IMR-90 (cell line): ENCODE measurements at regions not wholly inside any gene's neighbourhood (a gene's known extent, or its start where the extent isn't known, plus 50 kb on each side); places are given as distances from the start of the nearest gene placed in this dataset.

Source experiments
- ATAC-seq: fragments of 200-7000 bp; cut with Tn5 transposase; 2 replicates; pipeline ENCODE4 v1.9.1; 2020; ENCODE audit warnings: low read depth, mild to moderate bottlenecking, moderate library complexity
- BruUV-seq: library from RNA; stranded (reverse); fragments of 400-500 nt; replicated peaks from 2 replicates; lab custom pipeline; 2021; lab: Mats Ljungman, UMichigan
- CTCF ChIA-PET: fragments of 300-600 bp; formaldehyde crosslinking; extraction: SDS; loops from one replicate; lab custom pipeline; 2021; ENCODE audit warnings: antibody characterized with exemption; lab: Yijun Ruan, JAX
- POLR2A ChIA-PET: fragments of 300-600 bp; sonication (Branson Sonifier 250); formaldehyde crosslinking; loops from one replicate; lab custom pipeline; 2022; ENCODE audit warnings: antibody characterized with exemption; ENCODE audit not compliant: unreplicated experiment; lab: Charles Lee
- DNase-seq: peaks from one replicate; pipeline ENCODE4 v3.0.0; 2013
- H2AFZ ChIP-seq: replicated peaks from 2 replicates; pipeline ENCODE3; 2013; ENCODE audit warnings: low read length, mild to moderate bottlenecking; ENCODE audit not compliant: poor library complexity
- H2AK5ac ChIP-seq: 2 replicates; pipeline ENCODE4 v1.6.1; 2013; ENCODE audit warnings: low read depth, low read length, inconsistent platforms
- H2AK9ac ChIP-seq: replicated peaks from 2 replicates; pipeline ENCODE3; 2013; ENCODE audit warnings: mild to moderate bottlenecking, low read depth, low read length, moderate library complexity; ENCODE audit not compliant: poor library complexity
- H2BK120ac ChIP-seq: 2 replicates; pipeline ENCODE4 v1.6.1; 2013; ENCODE audit warnings: low read depth, low read length, inconsistent platforms
- H2BK15ac ChIP-seq: 3 replicates; pipeline ENCODE4 v1.6.1; 2013; ENCODE audit warnings: low read depth, low read length, inconsistent platforms
- H2BK20ac ChIP-seq: 2 replicates; pipeline ENCODE4 v1.6.1; 2013; ENCODE audit warnings: low read depth, mild to moderate bottlenecking, inconsistent platforms, low read length, moderate library complexity
- H2BK5ac ChIP-seq: 2 replicates; pipeline ENCODE4 v1.6.1; 2013; ENCODE audit warnings: mild to moderate bottlenecking, low read depth, low read length, inconsistent platforms; ENCODE audit not compliant: poor library complexity, severe bottlenecking
- H3K14ac ChIP-seq: replicated peaks from 2 replicates; pipeline ENCODE4 v1.6.1; 2013; ENCODE audit warnings: low read depth, low read length, inconsistent platforms
- H3K18ac ChIP-seq: 2 replicates; pipeline ENCODE4 v1.6.1; 2013; ENCODE audit warnings: low read depth, low read length, control low read depth
- H3K23ac ChIP-seq: 2 replicates; pipeline ENCODE4 v1.6.1; 2013; ENCODE audit warnings: low read depth, low read length, inconsistent platforms
- H3K27ac ChIP-seq: 2 replicates; pipeline ENCODE4 v1.5.1; 2013; ENCODE audit warnings: mild to moderate bottlenecking, control low read depth, low read length; ENCODE audit not compliant: insufficient read depth
- H3K27me3 ChIP-seq: 2 replicates; pipeline ENCODE4 v1.6.1; 2013; ENCODE audit warnings: low read length; ENCODE audit not compliant: control insufficient read depth, insufficient read depth
- H3K36me3 ChIP-seq: 2 replicates; pipeline ENCODE4 v1.6.1; 2013; ENCODE audit warnings: low read length, mixed read lengths; ENCODE audit not compliant: control insufficient read depth, insufficient read depth
- H3K4ac ChIP-seq: 2 replicates; pipeline ENCODE4 v1.6.1; 2013; ENCODE audit warnings: low read depth, low read length, inconsistent platforms
- H3K4me1 ChIP-seq: 2 replicates; pipeline ENCODE4 v1.6.1; 2013; ENCODE audit warnings: low read length, mixed read lengths; ENCODE audit not compliant: control insufficient read depth, insufficient read depth
- H3K4me2 ChIP-seq: 2 replicates; pipeline ENCODE4 v1.6.1; 2013; ENCODE audit warnings: low read depth, mild to moderate bottlenecking, control low read depth, low read length, moderate library complexity
- H3K4me3 ChIP-seq: 2 replicates; pipeline ENCODE4 v1.5.1; 2013; ENCODE audit warnings: low read depth, mild to moderate bottlenecking, control low read depth, low read length, moderate library complexity; ENCODE audit not compliant: insufficient read depth
- H3K56ac ChIP-seq: 2 replicates; pipeline ENCODE4 v1.6.1; 2013; ENCODE audit warnings: low read length, inconsistent platforms; ENCODE audit not compliant: insufficient read depth; ENCODE audit errors: extremely low read depth
- H3K79me1 ChIP-seq, 2 experiments: 2 replicates each; pipeline ENCODE4 v1.6.1; 2013; ENCODE audit warnings: low read length in 2 of 2, inconsistent platforms in 1 of 2, low read depth in 1 of 2
- H3K9ac ChIP-seq: 2 replicates; pipeline ENCODE4 v1.6.1; 2013; ENCODE audit warnings: low read depth, low read length, control low read depth
- H3K9me1 ChIP-seq: 2 replicates; pipeline ENCODE4 v1.6.1; 2013; ENCODE audit warnings: low read length, inconsistent platforms; ENCODE audit not compliant: insufficient read depth
- H3K9me3 ChIP-seq: 2 replicates; pipeline ENCODE4 v1.6.1; 2013; ENCODE audit warnings: low read length; ENCODE audit not compliant: control insufficient read depth, insufficient read depth
- H4K20me1 ChIP-seq: 2 replicates; pipeline ENCODE4 v1.6.1; 2013; ENCODE audit warnings: low read length, inconsistent platforms; ENCODE audit not compliant: insufficient read depth
- H4K5ac ChIP-seq: 2 replicates; pipeline ENCODE4 v1.6.1; 2013; ENCODE audit warnings: mild to moderate bottlenecking, low read depth, low read length, control low read depth
- H4K8ac ChIP-seq, 2 experiments: 2 replicates each; pipeline ENCODE4 v1.6.1; 2013; ENCODE audit warnings: low read depth in 2 of 2, low read length in 2 of 2, control low read depth in 1 of 2, inconsistent platforms in 1 of 2
- H4K91ac ChIP-seq: 2 replicates; pipeline ENCODE4 v1.6.1; 2013; ENCODE audit warnings: low read depth, low read length, inconsistent platforms; ENCODE audit not compliant: insufficient read depth
- BHLHE40 ChIP-seq: fragments of 150-350 bp; IDR thresholded peaks from 2 replicates; pipeline ENCODE4 v1.6.1; 2016; ENCODE audit warnings: mild to moderate bottlenecking, low read depth, low read length
- CEBPB ChIP-seq: IDR thresholded peaks from 2 replicates; pipeline ENCODE4 v1.6.1; 2012; ENCODE audit warnings: low read depth, low read length, improper control_type of control experiment
- CHD1 ChIP-seq: IDR thresholded peaks from 2 replicates; pipeline ENCODE4 v1.6.1; 2012; ENCODE audit warnings: low read depth, low read length, improper control_type of control experiment
- FOS ChIP-seq: fragments of 150-350 bp; IDR thresholded peaks from 2 replicates; pipeline ENCODE4 v1.6.1; 2016; ENCODE audit warnings: low read depth, low read length
- MAFK ChIP-seq: IDR thresholded peaks from 2 replicates; pipeline ENCODE4 v1.6.1; 2012; ENCODE audit warnings: low read depth, low read length, improper control_type of control experiment
- RAD21 ChIP-seq: IDR thresholded peaks from 2 replicates; pipeline ENCODE4 v1.6.1; 2012; ENCODE audit warnings: low read length, improper control_type of control experiment
- RCOR1 ChIP-seq: IDR thresholded peaks from 2 replicates; pipeline ENCODE4 v1.6.1; 2012; ENCODE audit warnings: mild to moderate bottlenecking, low read length, improper control_type of control experiment; ENCODE audit not compliant: insufficient replicate concordance
- RFX5 ChIP-seq: IDR thresholded peaks from 2 replicates; pipeline ENCODE4 v1.8.0; 2012; ENCODE audit warnings: low read depth, mild to moderate bottlenecking, low read length, moderate library complexity
- WGBS, 2 experiments: methylation state at CpG; one replicate each; pipeline versions ENCODE4 v1.1.5 to v1.1.7; 2013; ENCODE audit warnings: missing lambda C conversion rate in 2 of 2; ENCODE audit not compliant: insufficient read length in 1 of 2; ENCODE audit errors: extremely low coverage in 2 of 2; 5-methylcytosine and 5-hydroxymethylcytosine counted together
- dilution Hi-C: fragments of 300-500 bp; cut with HindIII; formaldehyde crosslinking; loops from one replicate; pipeline ENCODE4 v1.14.3; 2018; ENCODE audit warnings: low sequenced_read_pairs; ENCODE audit not compliant: unreplicated experiment
- in situ Hi-C: fragments of 300-500 bp; cut with MboI; formaldehyde crosslinking; loops from 3 replicates; pipeline ENCODE4 v1.14.3; 2019; ENCODE audit warnings: low sequenced_read_pairs, inconsistent platforms, mixed read lengths
- intact Hi-C: fragments of 100-400 bp; cut with micrococcal nuclease; formaldehyde crosslinking; loops from 2 replicates; pipeline ENCODE4 v1.10.0; 2022
- TF ChIP-seq, protein P1 (sequence below): conservative IDR thresholded peaks from 2 replicates; pipeline ENCODE4 v1.5.1; 2012; ENCODE audit warnings: mild to moderate bottlenecking, low read depth, low read length, improper control_type of control experiment

DNA sequence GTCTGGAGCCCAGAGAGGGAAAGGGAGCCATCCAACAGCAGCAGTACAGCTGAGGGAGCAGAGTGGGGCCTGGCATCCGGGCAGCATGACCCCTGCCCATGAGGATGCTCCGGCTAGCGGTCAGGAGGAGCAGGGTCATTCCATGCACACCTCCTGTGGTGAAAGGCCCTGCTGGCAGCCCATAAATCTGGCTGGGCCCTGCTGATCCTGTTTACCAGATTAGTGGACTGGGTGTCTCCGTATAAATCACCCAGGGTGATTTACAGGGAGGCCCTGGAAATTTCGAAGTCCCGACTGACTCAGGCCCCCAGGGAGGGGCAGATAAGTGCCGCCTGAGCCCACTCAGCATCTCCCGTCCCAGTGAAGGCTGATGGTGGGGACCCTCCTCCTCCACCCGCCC lies 117.6 kb upstream of the HAND1 start:
- no peak overlapping the region for H3K4ac ChIP-seq
- no peak overlapping the region for H2AK5ac ChIP-seq
- no peak overlapping the region for H2BK5ac ChIP-seq
- no peak overlapping the region for H2AFZ ChIP-seq
- WGBS, 2 experiments: 43% methylated on average over 3 of the region's 9 CpGs; no CpG with 5 or more reads in 1 of the 2 experiments
- POLR2A ChIA-PET: no interaction called here
- dilution Hi-C loops: no loop called here
- H3K9me1 ChIP-seq: 0 out of 2 replicates have a peak, but pooled peaks cover 3% of the 10 kb centered on the region
- no peaks in the 10 kb centered on the region for H3K9me3 ChIP-seq
- H3K27ac ChIP-seq: no peak overlapping the region
- in situ Hi-C loops: no loop called here
- no peak overlapping the region for H3K56ac ChIP-seq
- no peak overlapping the region for H3K4me2 ChIP-seq
- H4K5ac ChIP-seq: no peak overlapping the region
- DNase-seq: no peak
- intact Hi-C loops: no loop called here
- CTCF ChIA-PET: no interaction called here
- no peak for ATAC-seq
- H2BK15ac ChIP-seq: no peak overlapping the region
- no peak overlapping the region for H3K23ac ChIP-seq
- H4K20me1 ChIP-seq: no peaks in the 10 kb centered on the region
- H3K9ac ChIP-seq: no peak overlapping the region
- H4K91ac ChIP-seq: no peak overlapping the region
- no peaks in the 10 kb centered on the region for H3K36me3 ChIP-seq
- no peak overlapping the region for H3K4me3 ChIP-seq
- H3K14ac ChIP-seq: no peak overlapping the region
- peaks cover 4% of the 10 kb centered on the region for H3K27me3 ChIP-seq
- H2AK9ac ChIP-seq: no peak overlapping the region
- no TSS peak for BruUV-seq
- H4K8ac ChIP-seq: no peak overlapping the region
- H3K4me1 ChIP-seq: no peaks in the 10 kb centered on the region
- H2BK120ac ChIP-seq: no peak overlapping the region
- H2BK20ac ChIP-seq: no peak overlapping the region
- H3K18ac ChIP-seq: no peak overlapping the region
- no peak for TF ChIP-seq RFX5
- TF ChIP-seq RAD21: no peak
- no peak for TF ChIP-seq BHLHE40
- TF ChIP-seq RCOR1: no peak
- TF ChIP-seq, protein P1, sequence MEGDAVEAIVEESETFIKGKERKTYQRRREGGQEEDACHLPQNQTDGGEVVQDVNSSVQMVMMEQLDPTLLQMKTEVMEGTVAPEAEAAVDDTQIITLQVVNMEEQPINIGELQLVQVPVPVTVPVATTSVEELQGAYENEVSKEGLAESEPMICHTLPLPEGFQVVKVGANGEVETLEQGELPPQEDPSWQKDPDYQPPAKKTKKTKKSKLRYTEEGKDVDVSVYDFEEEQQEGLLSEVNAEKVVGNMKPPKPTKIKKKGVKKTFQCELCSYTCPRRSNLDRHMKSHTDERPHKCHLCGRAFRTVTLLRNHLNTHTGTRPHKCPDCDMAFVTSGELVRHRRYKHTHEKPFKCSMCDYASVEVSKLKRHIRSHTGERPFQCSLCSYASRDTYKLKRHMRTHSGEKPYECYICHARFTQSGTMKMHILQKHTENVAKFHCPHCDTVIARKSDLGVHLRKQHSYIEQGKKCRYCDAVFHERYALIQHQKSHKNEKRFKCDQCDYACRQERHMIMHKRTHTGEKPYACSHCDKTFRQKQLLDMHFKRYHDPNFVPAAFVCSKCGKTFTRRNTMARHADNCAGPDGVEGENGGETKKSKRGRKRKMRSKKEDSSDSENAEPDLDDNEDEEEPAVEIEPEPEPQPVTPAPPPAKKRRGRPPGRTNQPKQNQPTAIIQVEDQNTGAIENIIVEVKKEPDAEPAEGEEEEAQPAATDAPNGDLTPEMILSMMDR: no peak
- no peak for TF ChIP-seq CEBPB
- no peak for TF ChIP-seq FOS
- TF ChIP-seq CHD1: no peak
- no peak for TF ChIP-seq MAFK
- H3K79me1 ChIP-seq: no peaks in the 10 kb centered on the region
